ENCODE measurements at regions not wholly inside any gene's neighbourhood (a gene's known extent, or its start where the extent isn't known, plus 50 kb on each side); places are given as distances from the start of the nearest gene placed in this dataset.
"Not testable (repeated sequence)": the region's sequence is repeated elsewhere in the genome, so short reads cannot be mapped to it uniquely, and the experiment has no call there.

GRCh38 chr3:190193210-190193609 lies 72.5 kb upstream of the P3H2 start:
- DNase-seq (ENCODE audit: low read depth in 4 of 4, low spot score in 2 of 4): no peak

- DNase-seq (ENCODE audit: low read depth in 4 of 4, low spot score in 2 of 4): no peak
Observed at GRCh38 chr3:190192739-190193138, 72.0 kb upstream of the P3H2 start.

GRCh38 chr3:190192087-190192486 lies 71.4 kb upstream of the P3H2 start:
- DNase-seq (ENCODE audit: low read depth in 4 of 4, low spot score in 2 of 4): no peak

GRCh38 chr3:190188197-190188596 lies 67.5 kb upstream of the P3H2 start:
- no peak for DNase-seq (ENCODE audit: low read depth in 4 of 4, low spot score in 2 of 4)

DNA sequence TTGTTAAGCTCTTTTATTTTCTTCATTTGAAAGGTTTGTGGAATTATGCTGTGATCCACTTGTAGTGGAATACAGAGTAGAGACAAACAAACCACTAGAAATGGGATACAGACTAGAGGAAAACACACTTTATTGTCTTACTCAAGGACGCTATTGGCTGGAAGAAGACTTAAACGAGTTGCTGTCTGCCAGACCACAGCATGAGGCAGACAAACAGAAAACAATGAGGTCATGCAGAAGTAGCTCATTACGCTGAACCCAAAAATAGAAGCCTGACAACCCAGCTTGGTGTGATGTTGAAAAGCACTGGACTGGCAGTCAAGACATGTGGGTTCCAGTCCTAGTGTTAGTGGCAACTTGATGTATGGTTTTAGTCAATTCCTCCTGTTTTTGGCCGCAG lies 62.4 kb upstream of the P3H2 start:
- no peak for DNase-seq (ENCODE audit: low read depth in 4 of 4, low spot score in 2 of 4)

DNA sequence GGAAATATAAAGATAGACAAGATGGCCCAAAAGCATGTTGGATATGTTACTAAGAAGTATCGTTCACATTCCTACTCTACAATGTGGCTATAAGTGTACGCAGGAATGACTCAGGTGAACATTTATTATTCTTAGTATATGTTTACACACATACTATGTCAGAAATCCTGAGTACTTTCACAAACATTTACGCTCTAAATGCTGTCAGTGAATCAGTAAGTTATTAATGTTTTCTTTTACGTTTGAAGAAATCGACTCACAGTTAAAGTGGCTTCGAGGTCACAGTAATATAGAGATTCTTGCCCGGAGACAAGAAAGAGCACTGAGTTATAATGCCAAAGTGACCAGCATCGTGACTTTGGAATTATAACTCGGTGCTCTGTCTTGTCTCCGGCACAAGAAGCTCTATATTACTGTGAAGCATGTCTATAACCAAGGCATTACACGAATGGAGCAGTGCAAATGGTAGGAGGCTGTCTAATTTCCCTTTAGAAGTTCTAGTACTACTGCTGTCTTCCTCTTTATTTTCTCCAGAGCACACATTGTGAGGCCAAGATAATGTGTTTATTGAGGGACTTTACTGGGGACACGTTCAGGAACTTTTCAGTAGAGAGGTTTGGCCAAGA lies 61.8 kb upstream of the P3H2 start:
- DNase-seq (ENCODE audit: low read depth in 4 of 4, low spot score in 2 of 4): no peak

- DNase-seq (ENCODE audit: low read depth in 4 of 4, low spot score in 2 of 4): no peak
Observed at GRCh38 chr3:190180268-190180667, 59.6 kb upstream of the P3H2 start.

DNA sequence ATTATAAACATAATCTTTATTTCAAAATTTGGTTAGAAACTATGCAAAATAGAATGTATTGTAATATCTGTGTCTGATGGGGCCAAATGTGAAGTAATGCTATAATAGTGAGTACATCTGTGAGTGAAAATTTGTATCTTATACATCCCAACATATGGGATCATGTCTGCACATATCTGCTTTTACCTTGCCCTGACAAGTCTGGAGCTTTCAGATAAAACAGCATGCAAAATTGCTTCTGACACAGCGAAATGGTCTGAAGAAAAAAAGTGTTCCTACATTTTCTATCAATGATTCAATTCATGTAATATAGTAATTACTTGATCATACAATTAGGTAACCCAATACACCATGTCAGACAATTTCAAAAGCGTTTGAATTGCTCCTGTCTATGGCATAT lies 58.1 kb upstream of the P3H2 start:
- no peak for DNase-seq (ENCODE audit: low read depth in 4 of 4, low spot score in 2 of 4)

DNA sequence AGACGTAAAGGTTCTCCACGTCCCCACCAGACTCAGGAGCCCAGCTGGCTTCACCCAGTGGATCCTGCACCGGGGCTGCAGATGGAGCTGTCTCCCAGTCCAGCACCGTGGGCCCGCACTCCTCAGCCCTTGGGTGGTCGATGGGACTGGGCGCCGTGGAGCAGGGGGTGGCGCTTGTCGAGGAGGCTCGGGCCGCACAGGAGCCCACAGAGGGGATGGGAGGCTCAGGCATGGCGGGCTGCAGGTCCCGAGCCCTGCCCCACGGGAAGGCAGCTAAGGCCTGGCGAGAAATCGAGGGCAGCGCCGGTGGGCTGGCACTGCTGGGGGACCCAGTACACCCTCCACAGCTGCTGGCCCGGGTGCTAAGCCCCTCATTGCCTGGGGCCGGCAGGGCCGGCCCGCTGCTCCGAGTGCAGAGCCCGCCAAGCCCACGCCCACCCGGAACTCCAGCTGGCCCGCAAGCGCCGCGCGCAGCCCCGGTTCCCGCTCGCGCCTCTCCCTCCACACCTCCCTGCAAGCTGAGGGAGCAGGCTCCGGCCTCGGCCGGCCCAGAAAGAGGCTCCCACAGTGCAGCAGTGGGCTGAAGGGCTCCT lies 56.3 kb upstream of the P3H2 start:
- DNase-seq (ENCODE audit: low read depth in 4 of 4, low spot score in 2 of 4): not testable (repeated sequence)

DNA sequence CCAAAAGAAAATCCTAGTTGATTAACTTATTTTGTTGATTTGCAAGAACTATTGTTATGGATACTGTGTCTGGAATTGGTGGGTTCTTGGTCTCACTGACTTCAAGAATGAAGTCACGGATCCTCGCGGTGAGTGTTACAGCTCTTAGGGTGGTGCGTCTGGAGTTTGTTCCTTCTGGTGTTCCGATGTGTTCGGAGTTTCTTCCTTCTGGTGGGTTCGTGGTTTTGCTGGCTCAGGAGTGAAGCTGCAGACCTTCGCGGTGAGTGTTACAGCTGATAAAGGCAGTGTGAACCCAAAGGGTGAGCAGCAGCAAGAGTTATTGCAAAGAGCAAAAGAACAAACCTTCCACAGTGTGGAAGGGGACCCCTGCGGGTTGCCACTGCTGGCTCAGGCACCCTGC lies 55.4 kb upstream of the P3H2 start:
- DNase-seq (ENCODE audit: low read depth in 4 of 4, low spot score in 2 of 4): not testable (repeated sequence)

DNA sequence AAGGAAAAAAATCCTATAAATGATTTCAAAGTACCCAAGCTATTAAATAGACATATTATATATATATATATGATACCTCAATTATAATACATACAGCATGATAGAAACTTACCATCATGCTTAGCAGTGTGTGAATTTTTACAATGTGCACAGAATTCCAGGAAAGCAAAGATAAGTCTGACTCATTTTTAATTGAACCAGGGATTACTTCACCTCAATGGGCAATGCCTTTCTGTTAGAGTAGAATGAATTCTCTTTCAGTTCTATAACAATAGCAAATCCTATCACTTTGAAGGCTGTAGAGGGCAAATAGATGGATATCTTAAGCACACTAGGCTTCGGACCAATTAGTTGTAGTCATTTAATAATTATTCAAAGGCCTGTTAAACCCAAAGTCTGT lies 54.8 kb upstream of the P3H2 start:
- DNase-seq (ENCODE audit: low read depth in 4 of 4, low spot score in 2 of 4): no peak

DNA sequence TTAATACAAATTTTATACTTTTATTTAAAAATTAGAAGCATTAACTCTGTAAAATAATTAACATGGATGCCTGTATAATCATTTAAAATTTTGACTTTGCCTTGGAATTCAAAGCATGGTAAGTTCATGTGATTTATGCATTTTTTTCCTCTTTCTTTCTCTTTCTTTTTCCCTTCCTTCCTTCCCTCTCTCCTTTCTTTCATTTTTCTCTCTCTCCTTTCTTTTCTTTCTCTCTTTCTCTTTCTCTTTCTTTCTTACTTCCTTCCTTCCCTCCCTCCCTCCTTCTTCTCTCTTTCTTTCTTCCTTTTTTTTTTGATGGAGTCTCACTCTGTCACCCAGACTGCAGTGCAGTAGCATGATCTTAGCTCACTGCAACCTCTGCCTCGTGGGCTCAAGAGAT lies 53.8 kb upstream of the P3H2 start:
- no peak for DNase-seq (ENCODE audit: low read depth in 4 of 4, low spot score in 2 of 4)

DNA sequence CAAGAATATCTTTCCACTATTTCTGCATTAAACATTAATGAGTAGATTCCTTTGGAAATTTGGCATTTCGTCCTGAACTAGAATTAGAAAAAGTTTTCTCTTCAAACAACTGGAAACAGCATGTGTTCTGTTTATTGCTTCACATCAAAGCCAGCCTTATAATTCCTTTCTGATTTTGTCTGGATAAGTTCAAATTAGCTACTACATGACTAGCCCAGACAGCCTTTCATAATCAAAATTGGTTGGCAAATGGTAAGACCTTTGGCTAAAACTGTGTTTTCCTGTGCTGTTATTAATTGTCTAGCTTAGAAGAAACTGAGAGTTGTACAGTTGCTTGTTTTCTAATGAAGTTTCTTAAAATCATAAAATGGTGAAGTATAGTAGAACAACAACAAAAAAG lies 52.7 kb upstream of the P3H2 start:
- DNase-seq (ENCODE audit: low read depth in 4 of 4, low spot score in 2 of 4): no peak

- no peak for DNase-seq (ENCODE audit: low read depth in 4 of 4, low spot score in 2 of 4)
Observed at GRCh38 chr3:190172751-190173150, 52.1 kb upstream of the P3H2 start.
